ENCODE measurements at regions not wholly inside any gene's neighbourhood (a gene's known extent, or its start where the extent isn't known, plus 50 kb on each side); places are given as distances from the start of the nearest gene placed in this dataset.
A peak's percentile ranks its signal among the peaks of the same experiment; 100 is the strongest.

GRCh38 chr3:150194513-150194912 is 213.6 kb upstream of the TSC22D2 start:
- Mint-ChIP-seq H3K4me1 (no peaks in the 10 kb centered on the region), H3K27me3 (ENCODE audit: low read depth in 2 of 2) (peaks cover 19 to 65% of the 10 kb centered on the region in 2 donors), H3K4me3 (no peak overlapping the region), H3K27ac (no peak overlapping the region), H3K36me3 (no peaks in the 10 kb centered on the region), H3K9me3 (no peaks in the 10 kb centered on the region)
- H3K9me3 ChIP-seq (ENCODE audit: control insufficient read depth, insufficient read depth, low read length): no peaks in the 10 kb centered on the region
- 98% methylated on average over 4 of the region's 4 CpGs for WGBS (ENCODE audit: insufficient coverage)
- H3K27ac ChIP-seq (ENCODE audit: low read length): no peak overlapping the region
- H3K4me3 ChIP-seq (ENCODE audit: low read length): no peak overlapping the region
- H3K4me1 ChIP-seq (ENCODE audit: control insufficient read depth, insufficient read depth, low read length): no peaks in the 10 kb centered on the region
- H3K36me3 ChIP-seq (ENCODE audit: control insufficient read depth, insufficient read depth, low read length): no peaks in the 10 kb centered on the region
- ATAC-seq: no peak
- no peaks in the 10 kb centered on the region for H3K27me3 ChIP-seq (ENCODE audit: control insufficient read depth, insufficient read depth, low read length)
- no peak for DNase-seq
- intact Hi-C loops (cut with micrococcal nuclease): no loop called here
- TF ChIP-seq CTCF (IDR thresholded peaks at IDR 0.05): no peak

- ATAC-seq (no peak), DNase-seq (no peak)
- no peak for TF ChIP-seq CTCF (IDR thresholded peaks at IDR 0.05)
- Mint-ChIP-seq H3K4me1 (no peaks in the 10 kb centered on the region), H3K27ac (no peak overlapping the region), H3K36me3 (no peaks in the 10 kb centered on the region), H3K27me3 (ENCODE audit: low read depth in 2 of 2) (peaks cover 12 to 23% of the 10 kb centered on the region in 2 donors), H3K4me3 (no peak overlapping the region), H3K9me3 (no peaks in the 10 kb centered on the region)
- Histone ChIP-seq H3K27ac (ENCODE audit: low read length) (no peak overlapping the region), H3K36me3 (ENCODE audit: control insufficient read depth, insufficient read depth, low read length) (no peaks in the 10 kb centered on the region), H3K4me3 (ENCODE audit: low read length) (no peak overlapping the region), H3K9me3 (ENCODE audit: control insufficient read depth, insufficient read depth, low read length) (no peaks in the 10 kb centered on the region), H3K4me1 (ENCODE audit: control insufficient read depth, insufficient read depth, low read length) (peaks cover 6% of the 10 kb centered on the region), H3K27me3 (ENCODE audit: control insufficient read depth, insufficient read depth, low read length) (peaks cover 7% of the 10 kb centered on the region)
- intact Hi-C loops (cut with micrococcal nuclease): loop anchor here (1.0 kb wide), 1 partner anchor 217 kb away; no protein-coding TSS in a partner anchor
- WGBS (ENCODE audit: insufficient coverage): 17% methylated on average over 8 of the region's 8 CpGs
These were observed 213.9 kb upstream of the PFN2 start for GRCh38 chr3:150184426-150185071.

GRCh38 chr3:150183678-150184425 is 213.2 kb upstream of the PFN2 start:
- ATAC-seq (peak; percentile 67 to 87 (median 75)), DNase-seq (peak in 1 of 2 donors; percentile 69)
- H3K4me3 Mint-ChIP-seq: no peak overlapping the region
- peaks cover 6% of the 10 kb centered on the region for H3K4me1 ChIP-seq (ENCODE audit: control insufficient read depth, insufficient read depth, low read length)
- H3K4me3 ChIP-seq (ENCODE audit: low read length): no peak overlapping the region
- no peaks in the 10 kb centered on the region for H3K36me3 Mint-ChIP-seq
- H3K27me3 ChIP-seq (ENCODE audit: control insufficient read depth, insufficient read depth, low read length): peaks cover 5% of the 10 kb centered on the region
- H3K27ac ChIP-seq (ENCODE audit: low read length): no peak overlapping the region
- no peaks in the 10 kb centered on the region for H3K9me3 Mint-ChIP-seq
- TF ChIP-seq CTCF (IDR thresholded peaks at IDR 0.05): peak; percentile 13
- WGBS (ENCODE audit: insufficient coverage): 6% methylated on average over 21 of the region's 22 CpGs
- intact Hi-C loops (cut with micrococcal nuclease): loop anchor here (1.0 kb wide), 1 partner anchor 217 kb away; no protein-coding TSS in a partner anchor
- H3K9me3 ChIP-seq (ENCODE audit: control insufficient read depth, insufficient read depth, low read length): no peaks in the 10 kb centered on the region
- H3K36me3 ChIP-seq (ENCODE audit: control insufficient read depth, insufficient read depth, low read length): no peaks in the 10 kb centered on the region
- no peaks in the 10 kb centered on the region for H3K4me1 Mint-ChIP-seq
- H3K27me3 Mint-ChIP-seq (ENCODE audit: low read depth in 2 of 2): peaks cover 15 to 21% of the 10 kb centered on the region in 2 donors
- H3K27ac Mint-ChIP-seq: no peak overlapping the region

All from natural killer cell (primary cell).